Endodermal cell (in vitro differentiated cells): ENCODE measurements at regions not wholly inside any gene's neighbourhood (a gene's known extent, or its start where the extent isn't known, plus 50 kb on each side); places are given as distances from the start of the nearest gene placed in this dataset.

Source experiments
- DNase-seq: peaks from one replicate; pipeline ENCODE4 v3.0.0-alpha.2; 2017
- H3K27ac ChIP-seq: 2 replicates; pipeline ENCODE4 v1.5.1; 2013; ENCODE audit warnings: mild to moderate bottlenecking, low read depth, low read length, moderate library complexity
- H3K27me3 ChIP-seq: 2 replicates; pipeline ENCODE4 v1.6.1; 2013; ENCODE audit warnings: mild to moderate bottlenecking, low read length, moderate library complexity; ENCODE audit not compliant: insufficient read depth, control insufficient read depth, poor library complexity, severe bottlenecking
- H3K36me3 ChIP-seq: 2 replicates; pipeline ENCODE4 v1.7.0; 2013; ENCODE audit warnings: mild to moderate bottlenecking, low read length, moderate library complexity; ENCODE audit not compliant: control insufficient read depth, insufficient read depth
- H3K4me1 ChIP-seq: one replicate; pipeline ENCODE4 v1.7.0; 2013; ENCODE audit warnings: low read length; ENCODE audit not compliant: control insufficient read depth, insufficient read depth
- H3K4me3 ChIP-seq: 2 replicates; pipeline ENCODE4 v1.5.1; 2013; ENCODE audit warnings: mild to moderate bottlenecking, low read length, moderate library complexity
- H3K9ac ChIP-seq: 2 replicates; pipeline ENCODE4 v1.6.1; 2013; ENCODE audit warnings: mild to moderate bottlenecking, low read length, moderate library complexity; ENCODE audit not compliant: poor library complexity, severe bottlenecking; ENCODE audit errors: extremely low read depth
- H3K9me3 ChIP-seq: 2 replicates; pipeline ENCODE4 v1.6.1; 2013; ENCODE audit warnings: mild to moderate bottlenecking, low read length, moderate library complexity; ENCODE audit not compliant: control insufficient read depth
- H3K27ac Mint-ChIP-seq: 2 replicates; pipeline ENCODE4 v1.8.0; 2020; ENCODE audit warnings: mixed read lengths
- H3K27me3 Mint-ChIP-seq: 2 replicates; pipeline ENCODE4 v1.8.0; 2021; ENCODE audit warnings: mild to moderate bottlenecking, mixed read lengths; ENCODE audit not compliant: insufficient read depth
- H3K36me3 Mint-ChIP-seq: 2 replicates; pipeline ENCODE4 v1.8.0; 2020; ENCODE audit warnings: low read depth, mixed read lengths
- H3K4me1 Mint-ChIP-seq: 2 replicates; pipeline ENCODE4 v1.8.0; 2020; ENCODE audit warnings: mixed read lengths
- H3K4me3 Mint-ChIP-seq: 2 replicates; pipeline ENCODE4 v1.8.0; 2020; ENCODE audit warnings: mild to moderate bottlenecking, moderate library complexity, mixed read lengths
- H3K9me3 Mint-ChIP-seq: 2 replicates; pipeline ENCODE4 v1.8.0; 2020; ENCODE audit warnings: mild to moderate bottlenecking, mixed read lengths
- CTCF ChIP-seq: fragments of 200-600 bp; sonication (generic); conservative IDR thresholded peaks from 2 replicates; pipeline ENCODE4 v1.5.0; 2021; ENCODE audit warnings: antibody characterized with exemption, mild to moderate bottlenecking
- WGBS, 2 experiments: methylation state at CpG; one replicate each; pipeline versions ENCODE4 v1.1.5 to v1.1.7; 2013; ENCODE audit warnings: missing lambda C conversion rate in 2 of 2, mixed read lengths in 1 of 2; ENCODE audit not compliant: insufficient coverage in 1 of 2, insufficient read length in 1 of 2; 5-methylcytosine and 5-hydroxymethylcytosine counted together

GRCh38 chr7:125683156-125683555 lies 753.5 kb upstream of the POT1 start:
- Histone ChIP-seq H3K27ac (no peak overlapping the region), H3K36me3 (no peaks in the 10 kb centered on the region), H3K4me1 (no peaks in the 10 kb centered on the region), H3K4me3 (no peak overlapping the region), H3K27me3 (no peaks in the 10 kb centered on the region), H3K9ac (no peak overlapping the region), H3K9me3 (no peaks in the 10 kb centered on the region)
- DNase-seq: no peak
- H3K9me3 Mint-ChIP-seq: no peaks in the 10 kb centered on the region
- H3K4me1 Mint-ChIP-seq: no peaks in the 10 kb centered on the region
- H3K36me3 Mint-ChIP-seq: no peaks in the 10 kb centered on the region
- no peak overlapping the region for H3K4me3 Mint-ChIP-seq
- no peak for TF ChIP-seq CTCF
- no peaks in the 10 kb centered on the region for H3K27me3 Mint-ChIP-seq
- H3K27ac Mint-ChIP-seq: no peak overlapping the region

DNA sequence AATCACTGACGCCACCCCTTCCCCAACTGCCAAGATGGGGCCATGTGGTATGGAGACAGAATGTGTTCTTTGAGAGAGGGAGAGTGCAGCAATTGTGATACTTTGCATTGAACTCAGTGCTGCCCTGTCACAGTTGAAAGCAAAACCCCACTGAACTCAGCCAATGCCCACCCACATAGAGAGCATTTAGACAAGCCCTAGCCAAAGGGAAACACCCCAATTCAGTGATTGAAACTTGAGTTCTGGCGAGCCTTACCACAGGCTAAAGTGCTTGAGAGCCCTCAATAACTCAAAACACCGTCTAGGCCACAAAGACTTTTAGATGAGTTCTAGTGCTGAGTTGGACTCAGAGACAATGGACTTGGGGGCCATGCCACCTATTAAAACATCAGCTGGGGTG lies 751.9 kb upstream of the POT1 start:
- Mint-ChIP-seq H3K4me1 (no peaks in the 10 kb centered on the region), H3K27me3 (no peaks in the 10 kb centered on the region)

DNA sequence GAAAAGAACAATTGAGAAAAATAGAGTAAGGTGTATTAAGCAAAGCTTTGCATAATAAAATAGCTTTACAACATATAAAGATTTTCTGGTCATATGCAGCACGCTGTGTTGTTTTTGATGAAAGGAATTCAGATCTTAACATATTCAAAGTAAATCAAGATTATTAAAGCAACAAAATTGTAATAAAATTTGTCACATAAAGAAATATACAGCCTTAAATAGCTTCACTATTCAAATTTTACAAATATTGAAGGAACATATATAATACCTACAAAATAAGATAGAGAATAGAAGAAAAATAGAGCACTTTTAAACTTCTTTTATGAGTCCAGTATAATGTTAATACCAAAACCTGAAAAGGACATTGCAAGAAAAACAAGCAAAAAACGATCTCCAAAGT lies 749.1 kb upstream of the POT1 start:
- no peak overlapping the region for H3K27ac ChIP-seq
- TF ChIP-seq CTCF: no peak
- no peak overlapping the region for H3K9ac ChIP-seq
- no peaks in the 10 kb centered on the region for H3K27me3 Mint-ChIP-seq
- H3K4me3 ChIP-seq: no peak overlapping the region
- 40% methylated on average over 1 of the region's 2 CpGs; no CpG with 5 or more reads in 1 of the 2 experiments for WGBS, 2 experiments
- no peaks in the 10 kb centered on the region for H3K9me3 ChIP-seq
- no peaks in the 10 kb centered on the region for H3K36me3 ChIP-seq
- H3K27ac Mint-ChIP-seq: no peak overlapping the region
- H3K4me1 Mint-ChIP-seq: no peaks in the 10 kb centered on the region
- no peaks in the 10 kb centered on the region for H3K9me3 Mint-ChIP-seq
- no peaks in the 10 kb centered on the region for H3K27me3 ChIP-seq
- H3K36me3 Mint-ChIP-seq: no peaks in the 10 kb centered on the region
- no peak for DNase-seq
- H3K4me3 Mint-ChIP-seq: no peak overlapping the region
- H3K4me1 ChIP-seq: no peaks in the 10 kb centered on the region

More for the DNA sequence above, 751.9 kb upstream of the POT1 start:
- Histone ChIP-seq H3K9me3 (no peaks in the 10 kb centered on the region), H3K27ac (no peak overlapping the region), H3K4me3 (no peak overlapping the region), H3K4me1 (no peaks in the 10 kb centered on the region), H3K36me3 (no peaks in the 10 kb centered on the region), H3K9ac (no peak overlapping the region), H3K27me3 (no peaks in the 10 kb centered on the region)
- 85 to 96% methylated on average over 2 to 3 of the region's 3 CpGs for WGBS, 2 experiments
- Mint-ChIP-seq H3K27ac (no peak overlapping the region), H3K4me3 (no peak overlapping the region), H3K9me3 (no peaks in the 10 kb centered on the region), H3K36me3 (no peaks in the 10 kb centered on the region)
- no peak for TF ChIP-seq CTCF
- DNase-seq: no peak
